IMR-90 (cell line): ENCODE measurements at regions not wholly inside any gene's neighbourhood (a gene's known extent, or its start where the extent isn't known, plus 50 kb on each side); places are given as distances from the start of the nearest gene placed in this dataset.

Experiments
- ATAC-seq: fragments of 200-7000 bp; cut with Tn5 transposase; 2 replicates; pipeline ENCODE4 v1.9.1; 2020; ENCODE audit warnings: low read depth, mild to moderate bottlenecking, moderate library complexity
- BruUV-seq: library from RNA; stranded (reverse); fragments of 400-500 nt; replicated peaks from 2 replicates; lab custom pipeline; 2021; lab: Mats Ljungman, UMichigan
- CTCF ChIA-PET: fragments of 300-600 bp; formaldehyde crosslinking; extraction: SDS; loops from one replicate; lab custom pipeline; 2021; ENCODE audit warnings: antibody characterized with exemption; lab: Yijun Ruan, JAX
- POLR2A ChIA-PET: fragments of 300-600 bp; sonication (Branson Sonifier 250); formaldehyde crosslinking; loops from one replicate; lab custom pipeline; 2022; ENCODE audit warnings: antibody characterized with exemption; ENCODE audit not compliant: unreplicated experiment; lab: Charles Lee
- DNase-seq: peaks from one replicate; pipeline ENCODE4 v3.0.0; 2013
- H2AFZ ChIP-seq: replicated peaks from 2 replicates; pipeline ENCODE3; 2013; ENCODE audit warnings: low read length, mild to moderate bottlenecking; ENCODE audit not compliant: poor library complexity
- H2AK5ac ChIP-seq: 2 replicates; pipeline ENCODE4 v1.6.1; 2013; ENCODE audit warnings: low read depth, low read length, inconsistent platforms
- H2AK9ac ChIP-seq: replicated peaks from 2 replicates; pipeline ENCODE3; 2013; ENCODE audit warnings: mild to moderate bottlenecking, low read depth, low read length, moderate library complexity; ENCODE audit not compliant: poor library complexity
- H2BK120ac ChIP-seq: 2 replicates; pipeline ENCODE4 v1.6.1; 2013; ENCODE audit warnings: low read depth, low read length, inconsistent platforms
- H2BK15ac ChIP-seq: 3 replicates; pipeline ENCODE4 v1.6.1; 2013; ENCODE audit warnings: low read depth, low read length, inconsistent platforms
- H2BK20ac ChIP-seq: 2 replicates; pipeline ENCODE4 v1.6.1; 2013; ENCODE audit warnings: low read depth, mild to moderate bottlenecking, inconsistent platforms, low read length, moderate library complexity
- H2BK5ac ChIP-seq: 2 replicates; pipeline ENCODE4 v1.6.1; 2013; ENCODE audit warnings: mild to moderate bottlenecking, low read depth, low read length, inconsistent platforms; ENCODE audit not compliant: poor library complexity, severe bottlenecking
- H3K14ac ChIP-seq: replicated peaks from 2 replicates; pipeline ENCODE4 v1.6.1; 2013; ENCODE audit warnings: low read depth, low read length, inconsistent platforms
- H3K18ac ChIP-seq: 2 replicates; pipeline ENCODE4 v1.6.1; 2013; ENCODE audit warnings: low read depth, low read length, control low read depth
- H3K23ac ChIP-seq: 2 replicates; pipeline ENCODE4 v1.6.1; 2013; ENCODE audit warnings: low read depth, low read length, inconsistent platforms
- H3K27ac ChIP-seq: 2 replicates; pipeline ENCODE4 v1.5.1; 2013; ENCODE audit warnings: mild to moderate bottlenecking, control low read depth, low read length; ENCODE audit not compliant: insufficient read depth
- H3K27me3 ChIP-seq: 2 replicates; pipeline ENCODE4 v1.6.1; 2013; ENCODE audit warnings: low read length; ENCODE audit not compliant: control insufficient read depth, insufficient read depth
- H3K36me3 ChIP-seq: 2 replicates; pipeline ENCODE4 v1.6.1; 2013; ENCODE audit warnings: low read length, mixed read lengths; ENCODE audit not compliant: control insufficient read depth, insufficient read depth
- H3K4ac ChIP-seq: 2 replicates; pipeline ENCODE4 v1.6.1; 2013; ENCODE audit warnings: low read depth, low read length, inconsistent platforms
- H3K4me1 ChIP-seq: 2 replicates; pipeline ENCODE4 v1.6.1; 2013; ENCODE audit warnings: low read length, mixed read lengths; ENCODE audit not compliant: control insufficient read depth, insufficient read depth
- H3K4me2 ChIP-seq: 2 replicates; pipeline ENCODE4 v1.6.1; 2013; ENCODE audit warnings: low read depth, mild to moderate bottlenecking, control low read depth, low read length, moderate library complexity
- H3K4me3 ChIP-seq: 2 replicates; pipeline ENCODE4 v1.5.1; 2013; ENCODE audit warnings: low read depth, mild to moderate bottlenecking, control low read depth, low read length, moderate library complexity; ENCODE audit not compliant: insufficient read depth
- H3K56ac ChIP-seq: 2 replicates; pipeline ENCODE4 v1.6.1; 2013; ENCODE audit warnings: low read length, inconsistent platforms; ENCODE audit not compliant: insufficient read depth; ENCODE audit errors: extremely low read depth
- H3K79me1 ChIP-seq, 2 experiments: 2 replicates each; pipeline ENCODE4 v1.6.1; 2013; ENCODE audit warnings: low read length in 2 of 2, inconsistent platforms in 1 of 2, low read depth in 1 of 2
- H3K9ac ChIP-seq: 2 replicates; pipeline ENCODE4 v1.6.1; 2013; ENCODE audit warnings: low read depth, low read length, control low read depth
- H3K9me1 ChIP-seq: 2 replicates; pipeline ENCODE4 v1.6.1; 2013; ENCODE audit warnings: low read length, inconsistent platforms; ENCODE audit not compliant: insufficient read depth
- H3K9me3 ChIP-seq: 2 replicates; pipeline ENCODE4 v1.6.1; 2013; ENCODE audit warnings: low read length; ENCODE audit not compliant: control insufficient read depth, insufficient read depth
- H4K20me1 ChIP-seq: 2 replicates; pipeline ENCODE4 v1.6.1; 2013; ENCODE audit warnings: low read length, inconsistent platforms; ENCODE audit not compliant: insufficient read depth
- H4K5ac ChIP-seq: 2 replicates; pipeline ENCODE4 v1.6.1; 2013; ENCODE audit warnings: mild to moderate bottlenecking, low read depth, low read length, control low read depth
- H4K8ac ChIP-seq, 2 experiments: 2 replicates each; pipeline ENCODE4 v1.6.1; 2013; ENCODE audit warnings: low read depth in 2 of 2, low read length in 2 of 2, control low read depth in 1 of 2, inconsistent platforms in 1 of 2
- H4K91ac ChIP-seq: 2 replicates; pipeline ENCODE4 v1.6.1; 2013; ENCODE audit warnings: low read depth, low read length, inconsistent platforms; ENCODE audit not compliant: insufficient read depth
- CHD1 ChIP-seq: IDR thresholded peaks from 2 replicates; pipeline ENCODE4 v1.6.1; 2012; ENCODE audit warnings: low read depth, low read length, improper control_type of control experiment
- CTCF ChIP-seq: conservative IDR thresholded peaks from 2 replicates; pipeline ENCODE4 v1.5.1; 2012; ENCODE audit warnings: mild to moderate bottlenecking, low read depth, low read length, improper control_type of control experiment
- ELK1 ChIP-seq: fragments of 150-350 bp; IDR thresholded peaks from 2 replicates; pipeline ENCODE4 v1.6.1; 2016; ENCODE audit warnings: low read depth, mild to moderate bottlenecking, low read length, moderate library complexity, borderline replicate concordance
- FOS ChIP-seq: fragments of 150-350 bp; IDR thresholded peaks from 2 replicates; pipeline ENCODE4 v1.6.1; 2016; ENCODE audit warnings: low read depth, low read length
- MAFK ChIP-seq: IDR thresholded peaks from 2 replicates; pipeline ENCODE4 v1.6.1; 2012; ENCODE audit warnings: low read depth, low read length, improper control_type of control experiment
- MAZ ChIP-seq: IDR thresholded peaks from 2 replicates; pipeline ENCODE4 v1.6.1; 2012; ENCODE audit warnings: low read depth, mild to moderate bottlenecking, low read length, improper control_type of control experiment, moderate library complexity, borderline replicate concordance
- MXI1 ChIP-seq: IDR thresholded peaks from 2 replicates; pipeline ENCODE4 v1.6.1; 2012; ENCODE audit warnings: low read depth, mild to moderate bottlenecking, low read length, moderate library complexity, borderline replicate concordance
- NFE2L2 ChIP-seq: fragments of 150-350 bp; IDR thresholded peaks from 2 replicates; pipeline ENCODE4 v1.6.1; 2016; ENCODE audit warnings: low read depth, mild to moderate bottlenecking, low read length
- POLR2A ChIP-seq: IDR thresholded peaks from 2 replicates; pipeline ENCODE4 v1.6.1; 2012; ENCODE audit warnings: mild to moderate bottlenecking, low read depth, low read length
- RCOR1 ChIP-seq: IDR thresholded peaks from 2 replicates; pipeline ENCODE4 v1.6.1; 2012; ENCODE audit warnings: mild to moderate bottlenecking, low read length, improper control_type of control experiment; ENCODE audit not compliant: insufficient replicate concordance
- RFX5 ChIP-seq: IDR thresholded peaks from 2 replicates; pipeline ENCODE4 v1.8.0; 2012; ENCODE audit warnings: low read depth, mild to moderate bottlenecking, low read length, moderate library complexity
- SMC3 ChIP-seq: fragments of 150-350 bp; IDR thresholded peaks from 2 replicates; pipeline ENCODE4 v1.6.1; 2016; ENCODE audit warnings: low read depth, mild to moderate bottlenecking, antibody characterized with exemption, low read length, moderate library complexity
- WGBS, 2 experiments: methylation state at CpG; one replicate each; pipeline versions ENCODE4 v1.1.5 to v1.1.7; 2013; ENCODE audit warnings: missing lambda C conversion rate in 2 of 2; ENCODE audit not compliant: insufficient read length in 1 of 2; ENCODE audit errors: extremely low coverage in 2 of 2; 5-methylcytosine and 5-hydroxymethylcytosine counted together
- dilution Hi-C: fragments of 300-500 bp; cut with HindIII; formaldehyde crosslinking; loops from one replicate; pipeline ENCODE4 v1.14.3; 2018; ENCODE audit warnings: low sequenced_read_pairs; ENCODE audit not compliant: unreplicated experiment
- in situ Hi-C: fragments of 300-500 bp; cut with MboI; formaldehyde crosslinking; loops from 3 replicates; pipeline ENCODE4 v1.14.3; 2019; ENCODE audit warnings: low sequenced_read_pairs, inconsistent platforms, mixed read lengths
- intact Hi-C: fragments of 100-400 bp; cut with micrococcal nuclease; formaldehyde crosslinking; loops from 2 replicates; pipeline ENCODE4 v1.10.0; 2022

- Histone ChIP-seq H3K56ac (no peak overlapping the region), H3K4me2 (no peak overlapping the region), H3K27me3 (no peaks in the 10 kb centered on the region), H3K9me1 (no peaks in the 10 kb centered on the region), H3K36me3 (no peaks in the 10 kb centered on the region), H4K91ac (no peak overlapping the region), H3K4me3 (no peak overlapping the region), H3K23ac (no peak overlapping the region), H2AFZ (no peak overlapping the region), H2AK9ac (no peak overlapping the region), H3K27ac (no peak overlapping the region), H4K8ac (no peak overlapping the region), H3K4ac (no peak overlapping the region), H4K20me1 (no peaks in the 10 kb centered on the region), H3K9ac (no peak overlapping the region), H3K79me1 (no peaks in the 10 kb centered on the region), H4K5ac (no peak overlapping the region), H3K18ac (no peak overlapping the region), H3K9me3 (0 out of 2 replicates have a peak, but pooled peaks cover 2% of the 10 kb centered on the region), H2BK120ac (no peak overlapping the region), H2BK15ac (no peak overlapping the region), H2AK5ac (no peak overlapping the region), H2BK5ac (no peak overlapping the region), H2BK20ac (no peak overlapping the region), H3K4me1 (no peaks in the 10 kb centered on the region), H3K14ac (no peak overlapping the region)
- CTCF ChIA-PET = no interaction called here
- intact Hi-C loops = no loop called here
- dilution Hi-C loops = no loop called here
- BruUV-seq = no TSS peak
- TF ChIP-seq NFE2L2 (no peak), RCOR1 (no peak), FOS (no peak), MAZ (no peak), SMC3 (no peak), POLR2A (no peak), MXI1 (no peak), CHD1 (no peak), CTCF (no peak), MAFK (no peak), RFX5 (no peak), ELK1 (no peak)
- POLR2A ChIA-PET = no interaction called here
- no CpG with 5 or more reads among the region's 1 CpG for WGBS, 2 experiments
- DNase-seq (no peak), ATAC-seq (no peak)
- in situ Hi-C loops = no loop called here
Observed at GRCh38 chr13:57352114-57352513, 185.1 kb downstream of the PRR20E start.
